Endothelial cell of umbilical vein (primary cell): ENCODE measurements at regions not wholly inside any gene's neighbourhood (a gene's known extent, or its start where the extent isn't known, plus 50 kb on each side); places are given as distances from the start of the nearest gene placed in this dataset.

ENCODE experiments used
- BruUV-seq: library from RNA; stranded (reverse); fragments of 400-500 nt; replicated peaks from 2 replicates; lab custom pipeline; 2021; lab: Mats Ljungman, UMichigan
- CTCF ChIA-PET: fragments of 300-600, 350-600 bp; sonication (Branson Sonifier 250); formaldehyde crosslinking; loops from one replicate; lab custom pipeline; 2021; ENCODE audit warnings: antibody characterized with exemption, inconsistent platforms; lab: Charles Lee
- POLR2A ChIA-PET: fragments of 300-600, 350-600 bp; sonication (Branson Sonifier 250); formaldehyde crosslinking; loops from one replicate; lab custom pipeline; 2021; ENCODE audit warnings: antibody characterized with exemption, inconsistent platforms; lab: Charles Lee
- DNase-seq: peaks from one replicate; pipeline ENCODE4 v3.0.0-alpha.2; 2011; ENCODE audit warnings: low read depth, low spot score
- FAIRE-seq: peaks from 2 replicates; lab custom pipeline; 2011; peaks lifted over from hg19 to GRCh38; lab: Jason Lieb, UNC
- H2AFZ ChIP-seq: 2 replicates; pipeline ENCODE4 v1.6.0; 2012; ENCODE audit warnings: low read depth, low read length, control low read depth, inconsistent platforms
- H3K27ac ChIP-seq: 2 replicates; pipeline ENCODE4 v1.5.1; 2011; ENCODE audit warnings: low read depth, mild to moderate bottlenecking, control low read depth, low read length, moderate library complexity; ENCODE audit not compliant: insufficient read depth
- H3K27me3 ChIP-seq, 2 experiments: 2 replicates each; pipeline versions ENCODE4 v1.6.0 to v1.6.1; 2011; ENCODE audit warnings: low read length in 2 of 2, mixed read lengths in 1 of 2; ENCODE audit not compliant: control insufficient read depth in 2 of 2, insufficient read depth in 2 of 2
- H3K36me3 ChIP-seq, 2 experiments: 2 replicates in 1 of 2; 3 replicates in 1 of 2; pipeline ENCODE4 v1.5.1; 2011; ENCODE audit warnings: low read length in 2 of 2, mild to moderate bottlenecking in 1 of 2, moderate library complexity in 1 of 2; ENCODE audit not compliant: control insufficient read depth in 2 of 2, insufficient read depth in 2 of 2; ENCODE audit errors: extremely low read depth in 1 of 2
- H3K4me1 ChIP-seq: 3 replicates; pipeline ENCODE4 v1.5.1; 2011; ENCODE audit warnings: mild to moderate bottlenecking, low read length; ENCODE audit not compliant: control insufficient read depth, insufficient read depth; ENCODE audit errors: extremely low read depth
- H3K4me2 ChIP-seq: 2 replicates; pipeline ENCODE4 v1.6.1; 2011; ENCODE audit warnings: low read length, control low read depth, mixed read lengths; ENCODE audit not compliant: insufficient read depth
- H3K4me3 ChIP-seq, 3 experiments: fragments of 200-600 bp in 1 of 3; sonication (generic), shearing (Covaris generic) in 1 of 3; replicated peaks in 1 of 3; 2 replicates each; pipeline ENCODE4 v1.5.1; 2011 to 2016; ENCODE audit warnings: control low read depth in 3 of 3, low read length in 3 of 3, mild to moderate bottlenecking in 2 of 3, inconsistent platforms in 1 of 3, low read depth in 1 of 3, moderate library complexity in 1 of 3; ENCODE audit not compliant: insufficient read depth in 1 of 3
- H3K79me2 ChIP-seq: 2 replicates; pipeline ENCODE4 v1.6.0; 2012; ENCODE audit warnings: low read length, inconsistent platforms; ENCODE audit not compliant: control insufficient read depth, insufficient read depth
- H3K9ac ChIP-seq: replicated peaks from 2 replicates; pipeline ENCODE3; 2011; ENCODE audit warnings: low read length, control low read depth; ENCODE audit not compliant: insufficient read depth; ENCODE audit errors: extremely low read depth
- H3K9me1 ChIP-seq: replicated peaks from 3 replicates; pipeline ENCODE4 v1.6.0; 2011; ENCODE audit warnings: mild to moderate bottlenecking, low read length; ENCODE audit not compliant: control insufficient read depth, insufficient read depth; ENCODE audit errors: extremely low read depth
- H3K9me3 ChIP-seq: replicated peaks from 2 replicates; pipeline ENCODE4 v1.5.1; 2012; ENCODE audit warnings: low read length, inconsistent platforms; ENCODE audit not compliant: control insufficient read depth, insufficient read depth
- H4K20me1 ChIP-seq: replicated peaks from 2 replicates; pipeline ENCODE3; 2011; ENCODE audit warnings: mild to moderate bottlenecking, low read length; ENCODE audit not compliant: control insufficient read depth, insufficient read depth; ENCODE audit errors: extremely low read depth
- EZH2 ChIP-seq: IDR thresholded peaks from 2 replicates; pipeline ENCODE4 v1.6.1; 2012; ENCODE audit warnings: borderline replicate concordance, low read depth, mild to moderate bottlenecking, moderate library complexity, low read length, inconsistent platforms; ENCODE audit not compliant: severe bottlenecking
- FOS ChIP-seq: IDR thresholded peaks from 2 replicates; pipeline ENCODE4 v1.6.1; 2011; ENCODE audit warnings: mild to moderate bottlenecking, low read length, moderate library complexity, borderline replicate concordance; ENCODE audit not compliant: insufficient read depth
- GATA2 ChIP-seq: IDR thresholded peaks from 2 replicates; pipeline ENCODE4 v1.7.0; 2011; ENCODE audit warnings: low read depth, mild to moderate bottlenecking, moderate library complexity, mixed read lengths, low read length; ENCODE audit not compliant: insufficient read length, insufficient read depth
- JUN ChIP-seq: IDR thresholded peaks from 2 replicates; pipeline ENCODE4 v1.6.1; 2011; ENCODE audit warnings: borderline replicate concordance, low read depth; ENCODE audit not compliant: insufficient read length, insufficient read depth
- MYC ChIP-seq: IDR thresholded peaks from one replicate; pipeline ENCODE4 v1.6.1; 2011; ENCODE audit warnings: mild to moderate bottlenecking, low read depth, low read length
- POLR2A ChIP-seq: IDR thresholded peaks from 2 replicates; pipeline ENCODE4 v1.6.1; 2012; ENCODE audit warnings: low read depth, mild to moderate bottlenecking, control low read depth, low read length
- POLR2AphosphoS5 ChIP-seq: IDR thresholded peaks from 2 replicates; pipeline ENCODE4 v1.6.1; 2012; ENCODE audit warnings: low read depth, mild to moderate bottlenecking, control low read depth, low read length, moderate library complexity; ENCODE audit not compliant: insufficient read depth
- dilution Hi-C: fragments of 300-500 bp; cut with MboI; formaldehyde crosslinking; loops from one replicate; pipeline ENCODE4 v1.15.0; 2019; ENCODE audit warnings: low sequenced_read_pairs; ENCODE audit not compliant: extremely low pct_ligation_motif_present
- intact Hi-C: fragments of 100-400 bp; cut with micrococcal nuclease; formaldehyde crosslinking; loops from one replicate; pipeline ENCODE4 v1.10.0; 2022
- TF ChIP-seq, protein P1 (sequence below), 2 donors: IDR thresholded peaks; 1 replicate in 1 of 2; 2 replicates in 1 of 2; pipeline ENCODE4 v1.5.1; 2011; ENCODE audit warnings: low read length in 2 of 2, mild to moderate bottlenecking in 2 of 2, moderate library complexity in 2 of 2, control low read depth in 1 of 2, inconsistent platforms in 1 of 2, low read depth in 1 of 2; ENCODE audit not compliant: insufficient read depth in 1 of 2; ENCODE audit errors: extremely low read depth in 1 of 2
- TF ChIP-seq, protein P2 (sequence below): IDR thresholded peaks from 2 replicates; pipeline ENCODE4 v1.6.1; 2011; ENCODE audit not compliant: insufficient read depth, insufficient read length

DNA sequence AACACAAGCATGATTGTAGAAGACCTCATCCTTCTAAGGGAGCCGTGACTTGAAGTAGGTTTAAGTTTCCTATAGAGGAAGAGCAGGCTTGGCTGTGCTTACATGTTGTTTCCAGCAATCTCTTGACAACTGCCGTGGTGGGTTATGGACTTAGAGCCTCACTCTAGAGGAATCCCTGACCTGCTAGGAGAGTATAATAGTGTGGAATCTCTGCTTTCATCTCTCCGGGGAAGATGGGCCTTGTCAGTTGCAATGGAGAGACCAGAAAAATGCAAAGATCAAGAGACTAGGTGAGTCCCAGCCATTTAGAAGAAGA is 137.6 kb downstream of the MIS18A start:
- Histone ChIP-seq H3K27me3 (no peaks in the 10 kb centered on the region), H3K79me2 (no peaks in the 10 kb centered on the region), H3K4me1 (no peaks in the 10 kb centered on the region), H4K20me1 (no peaks in the 10 kb centered on the region), H3K4me3 (no peak overlapping the region), H3K4me2 (no peak overlapping the region), H3K27ac (no peak overlapping the region), H3K9ac (no peak overlapping the region), H3K9me3 (no peaks in the 10 kb centered on the region), H3K9me1 (no peaks in the 10 kb centered on the region), H2AFZ (no peak overlapping the region), H3K36me3 (no peaks in the 10 kb centered on the region)
- intact Hi-C loops: no loop called here
- no TSS peak for BruUV-seq
- TF ChIP-seq, protein P1, sequence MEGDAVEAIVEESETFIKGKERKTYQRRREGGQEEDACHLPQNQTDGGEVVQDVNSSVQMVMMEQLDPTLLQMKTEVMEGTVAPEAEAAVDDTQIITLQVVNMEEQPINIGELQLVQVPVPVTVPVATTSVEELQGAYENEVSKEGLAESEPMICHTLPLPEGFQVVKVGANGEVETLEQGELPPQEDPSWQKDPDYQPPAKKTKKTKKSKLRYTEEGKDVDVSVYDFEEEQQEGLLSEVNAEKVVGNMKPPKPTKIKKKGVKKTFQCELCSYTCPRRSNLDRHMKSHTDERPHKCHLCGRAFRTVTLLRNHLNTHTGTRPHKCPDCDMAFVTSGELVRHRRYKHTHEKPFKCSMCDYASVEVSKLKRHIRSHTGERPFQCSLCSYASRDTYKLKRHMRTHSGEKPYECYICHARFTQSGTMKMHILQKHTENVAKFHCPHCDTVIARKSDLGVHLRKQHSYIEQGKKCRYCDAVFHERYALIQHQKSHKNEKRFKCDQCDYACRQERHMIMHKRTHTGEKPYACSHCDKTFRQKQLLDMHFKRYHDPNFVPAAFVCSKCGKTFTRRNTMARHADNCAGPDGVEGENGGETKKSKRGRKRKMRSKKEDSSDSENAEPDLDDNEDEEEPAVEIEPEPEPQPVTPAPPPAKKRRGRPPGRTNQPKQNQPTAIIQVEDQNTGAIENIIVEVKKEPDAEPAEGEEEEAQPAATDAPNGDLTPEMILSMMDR (IDR thresholded peaks at IDR 0.05; ENCODE audit: extremely low read depth in 1 of 2, insufficient read depth in 1 of 2, low read depth in 1 of 2, low read length in 2 of 2): no peak
- TF ChIP-seq POLR2A: no peak
- no peak for TF ChIP-seq FOS
- no peak for TF ChIP-seq MYC
- TF ChIP-seq, protein P2, sequence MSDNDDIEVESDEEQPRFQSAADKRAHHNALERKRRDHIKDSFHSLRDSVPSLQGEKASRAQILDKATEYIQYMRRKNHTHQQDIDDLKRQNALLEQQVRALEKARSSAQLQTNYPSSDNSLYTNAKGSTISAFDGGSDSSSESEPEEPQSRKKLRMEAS: no peak
- no peak for TF ChIP-seq GATA2
- no peak for TF ChIP-seq POLR2AphosphoS5
- TF ChIP-seq JUN: no peak
- no peak for TF ChIP-seq EZH2
- FAIRE-seq (no peak), DNase-seq (no peak)
- POLR2A ChIA-PET: no interaction called here
- dilution Hi-C loops: no loop called here
- CTCF ChIA-PET: no interaction called here
